ENCODE measurements at regions not wholly inside any gene's neighbourhood (a gene's known extent, or its start where the extent isn't known, plus 50 kb on each side); places are given as distances from the start of the nearest gene placed in this dataset.
A peak's percentile ranks its signal among the peaks of the same experiment; 100 is the strongest.

- no peak overlapping the region for H3K27ac Mint-ChIP-seq
- H3K36me3 Mint-ChIP-seq (ENCODE audit: low read depth) = no peaks in the 10 kb centered on the region
- H3K27me3 Mint-ChIP-seq = peaks cover 60% of the 10 kb centered on the region
- H3K4me1 Mint-ChIP-seq (ENCODE audit: low read depth) = peaks cover 3% of the 10 kb centered on the region
- no peak overlapping the region for H3K4me3 Mint-ChIP-seq
- peaks cover 7% of the 10 kb centered on the region for H3K9me3 Mint-ChIP-seq
These were observed 118.4 kb upstream of the FZD10 start for GRCh38 chr12:130043685-130044406.

GRCh38 chr12:130044991-130045621 is 117.2 kb upstream of the FZD10 start:
- peaks cover 54% of the 10 kb centered on the region for H3K27me3 Mint-ChIP-seq
- H3K9me3 Mint-ChIP-seq = peaks cover 7% of the 10 kb centered on the region
- no peaks in the 10 kb centered on the region for H3K36me3 Mint-ChIP-seq (ENCODE audit: low read depth)
- no peak overlapping the region for H3K27ac Mint-ChIP-seq
- peaks cover 3% of the 10 kb centered on the region for H3K4me1 Mint-ChIP-seq (ENCODE audit: low read depth)
- H3K4me3 Mint-ChIP-seq = no peak overlapping the region

- Mint-ChIP-seq H3K36me3 (ENCODE audit: low read depth) (no peaks in the 10 kb centered on the region), H3K4me3 (no peak overlapping the region), H3K27me3 (peaks cover 29% of the 10 kb centered on the region), H3K27ac (no peak overlapping the region), H3K4me1 (ENCODE audit: low read depth) (peaks cover 3% of the 10 kb centered on the region), H3K9me3 (peaks cover 1% of the 10 kb centered on the region)
These were observed 112.6 kb upstream of the FZD10 start for GRCh38 chr12:130049666-130050065.

GRCh38 chr12:130051900-130052299 is 110.4 kb upstream of the FZD10 start:
- peaks cover 11% of the 10 kb centered on the region for H3K9me3 Mint-ChIP-seq
- peaks cover 7% of the 10 kb centered on the region for H3K36me3 Mint-ChIP-seq (ENCODE audit: low read depth)
- H3K27me3 Mint-ChIP-seq = peaks cover 12% of the 10 kb centered on the region
- H3K4me3 Mint-ChIP-seq = no peak overlapping the region
- no peak overlapping the region for H3K27ac Mint-ChIP-seq
- H3K4me1 Mint-ChIP-seq (ENCODE audit: low read depth) = peaks cover 6% of the 10 kb centered on the region

GRCh38 chr12:130053651-130054069 is 108.6 kb upstream of the FZD10 start:
- Mint-ChIP-seq H3K9me3 (peaks cover 11% of the 10 kb centered on the region), H3K36me3 (ENCODE audit: low read depth) (peaks cover 7% of the 10 kb centered on the region)

GRCh38 chr12:130054803-130055202 is 107.5 kb upstream of the FZD10 start:
- Mint-ChIP-seq H3K36me3 (ENCODE audit: low read depth) (peaks cover 7% of the 10 kb centered on the region), H3K4me3 (peak overlapping the region; percentile 5), H3K27me3 (peaks cover 5% of the 10 kb centered on the region), H3K9me3 (peaks cover 11% of the 10 kb centered on the region), H3K27ac (peak overlapping the region; percentile 1), H3K4me1 (ENCODE audit: low read depth) (peaks cover 3% of the 10 kb centered on the region)

More at GRCh38 chr12:130053651-130054069, 108.6 kb upstream of the FZD10 start:
- Mint-ChIP-seq H3K4me3 (no peak overlapping the region), H3K27me3 (peaks cover 9% of the 10 kb centered on the region), H3K4me1 (ENCODE audit: low read depth) (peaks cover 3% of the 10 kb centered on the region), H3K27ac (no peak overlapping the region)

GRCh38 chr12:130058926-130059472 is 103.3 kb upstream of the FZD10 start:
- Mint-ChIP-seq H3K36me3 (ENCODE audit: low read depth) (peaks cover 7% of the 10 kb centered on the region), H3K27ac (no peak overlapping the region), H3K27me3 (peaks cover 3% of the 10 kb centered on the region)

GRCh38 chr12:130063866-130064265 is 98.4 kb upstream of the FZD10 start:
- peaks cover 9% of the 10 kb centered on the region for H3K9me3 Mint-ChIP-seq
- no peaks in the 10 kb centered on the region for H3K4me1 Mint-ChIP-seq (ENCODE audit: low read depth)
- H3K27me3 Mint-ChIP-seq = peaks cover 3% of the 10 kb centered on the region
- no peak overlapping the region for H3K4me3 Mint-ChIP-seq
- H3K36me3 Mint-ChIP-seq (ENCODE audit: low read depth) = no peaks in the 10 kb centered on the region
- no peak overlapping the region for H3K27ac Mint-ChIP-seq

More at GRCh38 chr12:130058926-130059472, 103.3 kb upstream of the FZD10 start:
- Mint-ChIP-seq H3K4me3 (no peak overlapping the region), H3K9me3 (peaks cover 20% of the 10 kb centered on the region), H3K4me1 (ENCODE audit: low read depth) (peaks cover 3% of the 10 kb centered on the region)

GRCh38 chr12:130064999-130065398 is 97.3 kb upstream of the FZD10 start:
- H3K4me3 Mint-ChIP-seq = no peak overlapping the region
- H3K27me3 Mint-ChIP-seq = peaks cover 3% of the 10 kb centered on the region
- no peak overlapping the region for H3K27ac Mint-ChIP-seq
- no peaks in the 10 kb centered on the region for H3K4me1 Mint-ChIP-seq (ENCODE audit: low read depth)
- H3K9me3 Mint-ChIP-seq = peaks cover 9% of the 10 kb centered on the region
- H3K36me3 Mint-ChIP-seq (ENCODE audit: low read depth) = no peaks in the 10 kb centered on the region

GRCh38 chr12:130066742-130067141 is 95.5 kb upstream of the FZD10 start:
- no peak overlapping the region for H3K4me3 Mint-ChIP-seq
- no peaks in the 10 kb centered on the region for H3K27me3 Mint-ChIP-seq
- H3K4me1 Mint-ChIP-seq (ENCODE audit: low read depth) = no peaks in the 10 kb centered on the region
- H3K36me3 Mint-ChIP-seq (ENCODE audit: low read depth) = no peaks in the 10 kb centered on the region
- H3K27ac Mint-ChIP-seq = no peak overlapping the region
- H3K9me3 Mint-ChIP-seq = peaks cover 4% of the 10 kb centered on the region

GRCh38 chr12:130068741-130069140 is 93.5 kb upstream of the FZD10 start:
- no peaks in the 10 kb centered on the region for H3K36me3 Mint-ChIP-seq (ENCODE audit: low read depth)
- H3K4me3 Mint-ChIP-seq = no peak overlapping the region
- H3K27ac Mint-ChIP-seq = no peak overlapping the region
- H3K27me3 Mint-ChIP-seq = no peaks in the 10 kb centered on the region
- H3K4me1 Mint-ChIP-seq (ENCODE audit: low read depth) = no peaks in the 10 kb centered on the region
- no peaks in the 10 kb centered on the region for H3K9me3 Mint-ChIP-seq

- Mint-ChIP-seq H3K4me1 (ENCODE audit: low read depth) (no peaks in the 10 kb centered on the region), H3K9me3 (no peaks in the 10 kb centered on the region), H3K27me3 (no peaks in the 10 kb centered on the region), H3K27ac (no peak overlapping the region), H3K36me3 (ENCODE audit: low read depth) (no peaks in the 10 kb centered on the region), H3K4me3 (no peak overlapping the region)
These were observed 92.1 kb upstream of the FZD10 start for GRCh38 chr12:130070126-130070611.

GRCh38 chr12:130073721-130074120 is 88.5 kb upstream of the FZD10 start:
- no peaks in the 10 kb centered on the region for H3K36me3 Mint-ChIP-seq (ENCODE audit: low read depth)
- no peak overlapping the region for H3K4me3 Mint-ChIP-seq
- H3K27me3 Mint-ChIP-seq = peaks cover 5% of the 10 kb centered on the region
- peaks cover 12% of the 10 kb centered on the region for H3K9me3 Mint-ChIP-seq
- H3K4me1 Mint-ChIP-seq (ENCODE audit: low read depth) = peaks cover 5% of the 10 kb centered on the region
- H3K27ac Mint-ChIP-seq = no peak overlapping the region

- Mint-ChIP-seq H3K27me3 (peaks cover 5% of the 10 kb centered on the region), H3K4me1 (ENCODE audit: low read depth) (peaks cover 5% of the 10 kb centered on the region), H3K27ac (no peak overlapping the region), H3K36me3 (ENCODE audit: low read depth) (no peaks in the 10 kb centered on the region), H3K9me3 (peaks cover 19% of the 10 kb centered on the region), H3K4me3 (no peak overlapping the region)
These were observed 87.4 kb upstream of the FZD10 start for GRCh38 chr12:130074661-130075406.
